SU-DHL-6 (cell line): ENCODE measurements at regions not wholly inside any gene's neighbourhood (a gene's known extent, or its start where the extent isn't known, plus 50 kb on each side); places are given as distances from the start of the nearest gene placed in this dataset.
"Not testable (repeated sequence)": the region's sequence is repeated elsewhere in the genome, so short reads cannot be mapped to it uniquely, and the experiment has no call there.

Source experiments
- CTCF ChIP-seq: fragments of 200-600 bp; sonication (generic); IDR thresholded peaks from one replicate; pipeline ENCODE4 v1.5.1; 2017; ENCODE audit warnings: antibody characterized with exemption, mild to moderate bottlenecking, low read length, moderate library complexity; ENCODE audit not compliant: insufficient read depth, poor library complexity, severe bottlenecking
- EZH2phosphoT487 ChIP-seq: fragments of 200-600 bp; sonication (generic), shearing (Covaris generic); conservative IDR thresholded peaks from 2 replicates; pipeline ENCODE4 v1.6.1; 2018; ENCODE audit warnings: mild to moderate bottlenecking, antibody characterized with exemption, low read length, moderate library complexity, mixed read lengths

- not testable (repeated sequence) for TF ChIP-seq CTCF, EZH2phosphoT487
Measured at GRCh38 chrX:77081237-77081636, 366.0 kb upstream of the FGF16 start.
